ENCODE measurements at regions not wholly inside any gene's neighbourhood (a gene's known extent, or its start where the extent isn't known, plus 50 kb on each side); places are given as distances from the start of the nearest gene placed in this dataset.

GRCh38 chr4:147381749-147382148, 99.1 kb upstream of the EDNRA start:
- H3K27ac ChIP-seq: no peak overlapping the region
- H3K9me3 ChIP-seq: peaks cover 0 to 11% of the 10 kb centered on the region in 2 donors
- DNase-seq (ENCODE audit: low spot score in 2 of 2): no peak
- no peaks in the 10 kb centered on the region for H3K4me1 ChIP-seq
- no peaks in the 10 kb centered on the region for H3K27me3 ChIP-seq
- TF ChIP-seq CTCF (IDR thresholded peaks at IDR 0.05): no peak
- TF ChIP-seq POLR2A (IDR thresholded peaks at IDR 0.05): no peak
- TF ChIP-seq POLR2AphosphoS5 (IDR thresholded peaks at IDR 0.05): no peak
- no peaks in the 10 kb centered on the region for H3K36me3 ChIP-seq
- no peak overlapping the region for H3K4me3 ChIP-seq
- intact Hi-C loops (cut with DNase I; ENCODE audit: low total_unique reads): no loop called here

GRCh38 chr4:147388018-147388417, 92.9 kb upstream of the EDNRA start:
- H3K9me3 ChIP-seq: peaks cover 0 to 2% of the 10 kb centered on the region in 2 donors
- H3K27ac ChIP-seq: no peak overlapping the region
- intact Hi-C loops (cut with DNase I; ENCODE audit: low total_unique reads): no loop called here
- no peaks in the 10 kb centered on the region for H3K27me3 ChIP-seq
- no peaks in the 10 kb centered on the region for H3K4me1 ChIP-seq
- no peaks in the 10 kb centered on the region for H3K36me3 ChIP-seq
- H3K4me3 ChIP-seq: no peak overlapping the region
- TF ChIP-seq POLR2AphosphoS5 (IDR thresholded peaks at IDR 0.05) (no peak), POLR2A (IDR thresholded peaks at IDR 0.05) (no peak), CTCF (IDR thresholded peaks at IDR 0.05) (no peak)
- DNase-seq (ENCODE audit: low spot score in 2 of 2): no peak

GRCh38 chr4:147396105-147396504, 84.8 kb upstream of the EDNRA start:
- no peak overlapping the region for H3K27ac ChIP-seq
- no peaks in the 10 kb centered on the region for H3K4me1 ChIP-seq
- H3K27me3 ChIP-seq: no peaks in the 10 kb centered on the region
- peaks cover 0 to 8% of the 10 kb centered on the region in 2 donors for H3K9me3 ChIP-seq
- DNase-seq (ENCODE audit: low spot score in 2 of 2): no peak
- H3K36me3 ChIP-seq: no peaks in the 10 kb centered on the region
- TF ChIP-seq POLR2A (IDR thresholded peaks at IDR 0.05): no peak
- no peak for TF ChIP-seq CTCF (IDR thresholded peaks at IDR 0.05)
- no peak for TF ChIP-seq POLR2AphosphoS5 (IDR thresholded peaks at IDR 0.05)
- intact Hi-C loops (cut with DNase I; ENCODE audit: low total_unique reads): no loop called here
- no peak overlapping the region for H3K4me3 ChIP-seq

- Histone ChIP-seq H3K4me1 (no peaks in the 10 kb centered on the region), H3K36me3 (no peaks in the 10 kb centered on the region), H3K4me3 (no peak overlapping the region), H3K9me3 (peaks cover 0 to under 1% of the 10 kb centered on the region in 2 donors), H3K27ac (no peak overlapping the region), H3K27me3 (no peaks in the 10 kb centered on the region)
- TF ChIP-seq POLR2A (IDR thresholded peaks at IDR 0.05) (no peak), POLR2AphosphoS5 (IDR thresholded peaks at IDR 0.05) (no peak), CTCF (IDR thresholded peaks at IDR 0.05) (no peak)
- intact Hi-C loops (cut with DNase I; ENCODE audit: low total_unique reads): no loop called here
- no peak for DNase-seq (ENCODE audit: low spot score in 2 of 2)
Measured at GRCh38 chr4:147398556-147398955, 82.3 kb upstream of the EDNRA start.

- H3K36me3 ChIP-seq: no peaks in the 10 kb centered on the region
- no peaks in the 10 kb centered on the region for H3K4me1 ChIP-seq
- no peaks in the 10 kb centered on the region for H3K27me3 ChIP-seq
- intact Hi-C loops (cut with DNase I; ENCODE audit: low total_unique reads): no loop called here
- no peak overlapping the region for H3K27ac ChIP-seq
- H3K4me3 ChIP-seq: no peak overlapping the region
- DNase-seq (ENCODE audit: low spot score in 2 of 2): no peak
- peaks cover 4 to 8% of the 10 kb centered on the region in 2 donors for H3K9me3 ChIP-seq
- TF ChIP-seq CTCF (IDR thresholded peaks at IDR 0.05) (no peak), POLR2A (IDR thresholded peaks at IDR 0.05) (no peak), POLR2AphosphoS5 (IDR thresholded peaks at IDR 0.05) (no peak)
Measured at GRCh38 chr4:147400721-147401120, 80.2 kb upstream of the EDNRA start.

Measured in breast epithelium (tissue), 4 donors.